Neuron (in vitro differentiated cells): ENCODE measurements at regions not wholly inside any gene's neighbourhood (a gene's known extent, or its start where the extent isn't known, plus 50 kb on each side); places are given as distances from the start of the nearest gene placed in this dataset.
"Not testable (repeated sequence)": the region's sequence is repeated elsewhere in the genome, so short reads cannot be mapped to it uniquely, and the experiment has no call there.

Source experiments
- H2AFZ ChIP-seq: one replicate; pipeline ENCODE4 v1.6.1; 2013; ENCODE audit warnings: low read depth, mild to moderate bottlenecking, inconsistent platforms, low read length, moderate library complexity
- H3K27me3 ChIP-seq: one replicate; pipeline ENCODE4 v1.6.1; 2013; ENCODE audit warnings: low read length; ENCODE audit not compliant: insufficient read depth
- H3K36me3 ChIP-seq: one replicate; pipeline ENCODE4 v1.6.1; 2013; ENCODE audit warnings: low read length; ENCODE audit not compliant: insufficient read depth
- H3K4me1 ChIP-seq: one replicate; pipeline ENCODE4 v1.6.1; 2013; ENCODE audit warnings: low read length; ENCODE audit not compliant: insufficient read depth
- H3K4me3 ChIP-seq: 2 replicates; pipeline ENCODE4 v1.5.1; 2013; ENCODE audit warnings: mild to moderate bottlenecking, low read length, moderate library complexity
- H3K9me3 ChIP-seq: one replicate; pipeline ENCODE4 v1.6.1; 2013; ENCODE audit warnings: low read length

- Histone ChIP-seq H3K4me1 (no peaks in the 10 kb centered on the region), H3K27me3 (no peaks in the 10 kb centered on the region), H3K4me3 (no peak overlapping the region), H3K36me3 (no peaks in the 10 kb centered on the region), H3K9me3 (no peaks in the 10 kb centered on the region), H2AFZ (no peak overlapping the region)
These were observed 626.1 kb upstream of the NRG3 start for GRCh38 chr10:81248886-81249285.

DNA sequence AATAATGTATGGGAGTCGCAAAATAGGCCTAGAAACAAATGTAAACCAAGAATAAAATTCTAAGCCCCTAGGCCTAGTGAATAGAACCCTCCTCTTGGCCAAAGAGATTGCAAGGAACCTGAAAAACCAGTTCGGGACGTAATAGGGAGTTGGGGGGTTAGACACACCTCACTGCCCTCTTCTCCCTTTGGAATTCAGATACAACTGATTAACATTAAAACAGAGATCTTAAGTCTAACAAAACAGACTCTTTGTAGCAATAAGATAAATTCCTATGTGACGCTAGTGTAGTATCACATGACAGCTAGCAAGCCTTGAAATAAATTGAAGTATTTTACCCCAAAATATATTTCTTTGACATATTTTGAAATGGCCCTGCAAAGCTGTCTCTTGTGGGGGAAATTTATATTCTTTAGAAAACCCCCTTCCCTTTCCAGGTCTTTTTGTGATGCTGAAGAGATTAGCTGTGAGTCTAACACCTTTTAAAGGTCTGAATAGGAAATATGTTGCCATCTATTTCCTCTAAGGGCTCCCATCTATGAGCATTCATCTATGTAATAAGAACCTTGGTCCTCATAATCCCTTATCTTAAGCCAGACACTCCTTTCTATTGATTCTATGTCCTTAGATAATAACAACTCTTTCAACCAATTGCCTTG is 623.4 kb upstream of the NRG3 start:
- H3K4me3 ChIP-seq: no peak overlapping the region
- no peaks in the 10 kb centered on the region for H3K4me1 ChIP-seq
- no peaks in the 10 kb centered on the region for H3K36me3 ChIP-seq

GRCh38 chr10:81264991-81265390 is 610.0 kb upstream of the NRG3 start:
- not testable (repeated sequence) for H2AFZ ChIP-seq, H3K36me3 ChIP-seq, H3K4me1 ChIP-seq, H3K9me3 ChIP-seq, H3K27me3 ChIP-seq, H3K4me3 ChIP-seq

More for the DNA sequence above, 623.4 kb upstream of the NRG3 start:
- no peaks in the 10 kb centered on the region for H3K9me3 ChIP-seq
- H2AFZ ChIP-seq: no peak overlapping the region
- no peaks in the 10 kb centered on the region for H3K27me3 ChIP-seq

- Histone ChIP-seq H3K27me3 (no peaks in the 10 kb centered on the region), H3K4me1 (no peaks in the 10 kb centered on the region), H3K9me3 (no peaks in the 10 kb centered on the region)
These were observed 604.9 kb upstream of the NRG3 start for GRCh38 chr10:81270051-81270450.

DNA sequence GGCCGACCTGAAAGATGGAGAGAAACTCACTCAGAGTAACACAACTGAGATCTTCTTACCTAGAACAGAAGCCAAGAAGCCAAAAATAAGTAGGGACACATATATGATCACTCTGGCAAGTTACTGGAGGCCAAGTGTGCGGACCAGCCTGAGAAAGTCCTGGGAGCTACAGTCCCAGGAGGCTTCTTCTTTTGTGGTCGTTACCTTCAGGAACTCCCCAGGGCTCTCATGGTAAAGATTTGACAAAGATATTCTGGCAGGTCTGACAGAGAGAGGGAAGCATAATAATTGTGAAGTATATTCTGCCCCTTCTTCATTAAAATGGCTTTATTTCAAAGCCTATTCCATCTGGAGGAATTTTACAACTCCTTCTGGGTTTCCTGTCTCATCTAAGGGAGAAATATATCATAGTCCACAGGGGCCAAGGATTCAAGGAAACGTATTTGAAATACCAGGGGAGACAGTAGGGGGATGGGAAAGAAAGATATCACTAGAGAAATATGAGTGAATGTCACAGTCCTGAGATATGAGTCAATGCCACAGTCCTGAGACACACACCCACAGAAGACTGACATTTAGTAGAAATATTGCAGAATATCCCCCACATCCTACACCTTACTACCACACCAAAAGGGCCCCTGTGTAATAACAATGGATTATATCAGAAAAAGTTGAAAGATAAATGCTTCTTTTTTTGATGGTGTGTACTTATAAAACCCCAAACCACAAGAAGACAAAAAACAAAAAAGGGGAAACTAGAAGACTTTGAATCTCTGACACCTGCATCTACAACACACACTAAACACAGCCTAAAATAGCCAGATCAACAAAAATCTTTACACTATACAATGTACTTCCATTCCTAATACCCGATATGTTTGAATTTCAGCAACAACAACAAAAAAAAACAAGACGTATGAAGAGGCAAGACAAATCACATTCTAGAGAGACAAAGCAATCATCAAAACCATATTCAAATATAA is 594.2 kb upstream of the NRG3 start:
- no peaks in the 10 kb centered on the region for H3K9me3 ChIP-seq
- no peaks in the 10 kb centered on the region for H3K36me3 ChIP-seq
- no peaks in the 10 kb centered on the region for H3K27me3 ChIP-seq
- no peak overlapping the region for H3K4me3 ChIP-seq
- no peaks in the 10 kb centered on the region for H3K4me1 ChIP-seq
- no peak overlapping the region for H2AFZ ChIP-seq

More at GRCh38 chr10:81270051-81270450, 604.9 kb upstream of the NRG3 start:
- Histone ChIP-seq H3K4me3 (no peak overlapping the region), H2AFZ (no peak overlapping the region), H3K36me3 (no peaks in the 10 kb centered on the region)

DNA sequence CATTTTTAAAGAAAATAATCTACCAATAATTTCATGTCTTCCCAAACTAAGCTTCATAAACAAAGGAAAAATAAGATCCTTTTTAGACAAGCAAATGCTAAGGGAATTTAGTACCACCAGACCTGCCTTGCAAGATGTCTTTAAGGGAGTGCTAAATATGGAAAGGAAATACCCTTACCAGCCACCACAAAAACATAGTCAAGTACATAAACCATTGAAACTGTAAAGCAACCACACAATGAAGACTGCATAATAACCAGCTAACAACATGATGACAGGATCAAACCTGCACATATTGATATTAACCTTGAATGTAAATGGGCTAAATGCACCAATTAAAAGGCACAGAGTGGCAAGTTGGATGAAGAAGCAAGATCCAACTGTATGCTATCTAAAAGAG is 586.5 kb upstream of the NRG3 start:
- H3K4me1 ChIP-seq: no peaks in the 10 kb centered on the region
- H3K36me3 ChIP-seq: no peaks in the 10 kb centered on the region
- H2AFZ ChIP-seq: no peak overlapping the region
- H3K4me3 ChIP-seq: no peak overlapping the region
- H3K27me3 ChIP-seq: no peaks in the 10 kb centered on the region
- no peaks in the 10 kb centered on the region for H3K9me3 ChIP-seq

DNA sequence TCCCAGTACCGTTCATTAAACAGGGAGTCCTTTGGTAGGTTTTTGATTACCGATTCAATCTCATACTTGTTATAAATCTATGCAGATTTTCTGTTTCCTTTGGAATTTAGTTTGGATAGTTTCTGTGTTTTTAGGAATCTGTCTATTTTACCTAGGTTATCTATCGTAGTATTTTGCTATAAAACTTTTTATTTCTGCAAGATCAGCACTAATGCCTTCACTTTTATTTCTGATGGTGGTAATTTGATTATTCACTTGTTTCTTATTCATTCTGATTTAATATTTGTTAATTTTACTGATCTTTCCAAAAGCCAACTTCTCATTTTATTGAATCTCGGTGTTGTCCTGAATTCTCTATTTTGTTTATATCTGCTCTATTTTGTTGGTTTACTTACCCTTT is 577.7 kb upstream of the NRG3 start:
- Histone ChIP-seq H2AFZ (no peak overlapping the region), H3K36me3 (no peaks in the 10 kb centered on the region), H3K4me1 (no peaks in the 10 kb centered on the region), H3K4me3 (no peak overlapping the region), H3K27me3 (no peaks in the 10 kb centered on the region), H3K9me3 (no peaks in the 10 kb centered on the region)

DNA sequence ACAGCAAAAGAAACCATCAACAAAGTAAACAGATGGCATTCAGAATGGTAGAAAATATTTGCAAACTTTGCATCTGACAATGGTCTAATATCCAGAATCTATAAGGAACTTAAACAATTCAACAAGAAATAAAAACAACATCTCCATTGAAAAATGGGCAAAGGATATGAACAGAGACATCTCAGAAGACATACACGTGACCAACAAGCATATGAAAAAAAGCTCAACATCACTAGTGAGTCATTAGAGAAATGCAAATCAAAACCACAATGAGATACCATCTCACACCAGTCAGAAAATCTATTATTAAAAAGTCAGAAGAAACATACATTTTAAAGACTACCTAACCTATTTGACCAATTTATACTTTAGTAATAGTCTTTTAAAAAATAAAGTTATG is 571.3 kb upstream of the NRG3 start:
- Histone ChIP-seq H2AFZ (no peak overlapping the region), H3K27me3 (no peaks in the 10 kb centered on the region), H3K36me3 (no peaks in the 10 kb centered on the region), H3K4me3 (no peak overlapping the region), H3K4me1 (peaks cover 3% of the 10 kb centered on the region), H3K9me3 (no peaks in the 10 kb centered on the region)

DNA sequence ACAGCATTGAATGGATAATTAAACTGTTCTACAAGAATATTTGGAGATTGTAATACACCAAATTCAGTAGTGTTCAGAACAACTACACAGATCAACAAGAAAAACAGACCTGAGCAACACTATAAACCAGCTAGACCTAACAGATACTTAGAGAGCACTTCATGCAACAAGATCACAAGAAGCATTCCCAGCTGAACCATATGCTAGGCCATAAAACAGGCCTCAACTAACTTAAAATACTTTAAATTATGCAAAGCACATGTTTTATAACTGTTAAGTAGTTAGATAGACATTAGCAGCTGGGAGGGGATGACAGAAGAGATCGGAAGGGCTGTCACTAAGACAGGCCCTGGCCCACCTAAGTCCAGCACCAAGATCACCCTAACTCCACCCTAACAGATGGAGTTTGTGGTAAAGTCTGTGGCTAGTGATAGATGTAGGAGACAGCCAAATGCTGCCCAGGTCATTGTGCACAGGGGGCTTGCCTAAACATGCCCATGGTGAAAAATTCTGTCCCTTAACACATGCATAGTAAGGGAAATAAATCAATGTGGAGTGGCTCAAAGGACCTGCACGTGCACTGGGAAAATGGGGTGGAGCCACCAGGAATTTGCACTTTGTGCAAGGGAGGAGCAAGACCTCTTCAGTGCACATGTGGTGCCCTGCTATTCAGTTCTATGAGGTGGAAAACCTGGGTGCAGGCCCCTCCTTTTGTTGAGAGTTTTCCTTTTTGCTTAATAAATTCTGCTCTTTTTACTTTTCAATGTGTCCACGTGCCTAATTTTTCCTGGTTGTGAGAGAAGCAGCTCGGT is 567.8 kb upstream of the NRG3 start:
- H3K9me3 ChIP-seq: no peaks in the 10 kb centered on the region
- H2AFZ ChIP-seq: no peak overlapping the region
- H3K4me3 ChIP-seq: no peak overlapping the region
- no peaks in the 10 kb centered on the region for H3K36me3 ChIP-seq
- no peaks in the 10 kb centered on the region for H3K27me3 ChIP-seq
- H3K4me1 ChIP-seq: peaks cover 3% of the 10 kb centered on the region

- no peaks in the 10 kb centered on the region for H3K36me3 ChIP-seq
- H3K27me3 ChIP-seq: no peaks in the 10 kb centered on the region
- H2AFZ ChIP-seq: no peak overlapping the region
- H3K4me3 ChIP-seq: no peak overlapping the region
- H3K9me3 ChIP-seq: no peaks in the 10 kb centered on the region
- H3K4me1 ChIP-seq: peaks cover 3% of the 10 kb centered on the region
These were observed 565.9 kb upstream of the NRG3 start for GRCh38 chr10:81309041-81309552.

GRCh38 chr10:81314471-81314870 is 560.5 kb upstream of the NRG3 start:
- Histone ChIP-seq H2AFZ (no peak overlapping the region), H3K27me3 (no peaks in the 10 kb centered on the region), H3K4me3 (no peak overlapping the region), H3K36me3 (no peaks in the 10 kb centered on the region), H3K9me3 (no peaks in the 10 kb centered on the region), H3K4me1 (no peaks in the 10 kb centered on the region)

GRCh38 chr10:81315026-81315425 is 560.0 kb upstream of the NRG3 start:
- H3K9me3 ChIP-seq: no peaks in the 10 kb centered on the region
- no peaks in the 10 kb centered on the region for H3K36me3 ChIP-seq
- no peaks in the 10 kb centered on the region for H3K4me1 ChIP-seq
- no peak overlapping the region for H2AFZ ChIP-seq
- no peak overlapping the region for H3K4me3 ChIP-seq
- no peaks in the 10 kb centered on the region for H3K27me3 ChIP-seq

GRCh38 chr10:81348003-81348402 is 527.0 kb upstream of the NRG3 start:
- H3K4me1 ChIP-seq: no peaks in the 10 kb centered on the region
- H3K9me3 ChIP-seq: no peaks in the 10 kb centered on the region
- no peaks in the 10 kb centered on the region for H3K27me3 ChIP-seq
- H2AFZ ChIP-seq: no peak overlapping the region
- H3K36me3 ChIP-seq: no peaks in the 10 kb centered on the region
- H3K4me3 ChIP-seq: no peak overlapping the region
